ENCODE measurements at regions not wholly inside any gene's neighbourhood (a gene's known extent, or its start where the extent isn't known, plus 50 kb on each side); places are given as distances from the start of the nearest gene placed in this dataset.

DNA sequence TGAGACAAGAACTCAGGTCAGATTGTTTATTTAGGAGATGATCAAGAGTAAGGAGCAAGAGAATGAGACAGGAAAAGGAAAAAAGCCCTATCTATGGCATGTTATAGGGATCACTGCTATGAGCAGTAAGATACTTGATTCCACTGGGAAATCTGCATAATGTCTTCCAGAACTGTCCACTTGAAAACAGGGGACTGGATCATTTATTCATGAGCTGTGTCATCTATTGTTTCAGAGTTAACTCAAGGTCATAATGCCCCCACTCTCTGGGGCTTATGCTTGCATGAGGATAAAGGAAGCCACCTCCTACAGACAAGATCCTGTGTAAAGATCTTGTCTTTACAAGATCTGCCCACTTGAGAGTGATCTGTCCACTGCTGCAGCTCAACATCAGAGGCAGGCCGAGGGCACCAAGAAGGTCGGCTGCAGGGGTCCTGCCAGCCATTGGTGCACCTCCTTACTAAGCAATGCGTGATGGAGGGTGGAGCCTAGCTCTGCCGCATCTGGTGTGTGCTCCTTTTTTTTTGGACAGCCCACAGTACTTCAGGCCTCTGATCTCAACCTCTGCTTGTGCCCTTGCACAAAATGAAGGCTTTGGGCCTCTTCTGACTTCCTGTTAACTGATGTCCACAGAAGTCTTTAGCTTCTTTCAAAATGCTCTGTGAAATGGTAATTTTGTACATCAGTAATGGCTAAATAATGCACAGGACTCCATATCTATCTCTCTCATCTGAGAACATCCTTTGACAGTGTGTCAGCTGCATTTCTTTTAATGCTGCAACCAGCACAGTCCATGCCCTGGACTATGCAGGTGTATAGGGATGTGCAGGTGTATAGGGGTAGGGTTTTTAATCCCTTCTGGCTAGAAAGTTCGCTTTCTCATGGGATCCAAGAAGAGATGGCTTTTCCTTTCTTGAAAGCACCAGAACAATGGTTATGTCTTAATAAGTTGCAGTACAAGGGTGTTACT, 95.9 kb upstream of the TRPC3 start:
- ATAC-seq (no peak), DNase-seq (no peak)
- Histone ChIP-seq H3K36me3 (no peaks in the 10 kb centered on the region), H3K4me3 (no peak overlapping the region), H3K9me3 (no peaks in the 10 kb centered on the region), H3K27ac (no peak overlapping the region), H3K27me3 (ENCODE audit: low read depth) (no peaks in the 10 kb centered on the region), H3K4me1 (no peaks in the 10 kb centered on the region)
- intact Hi-C loops (cut with DNase I) = no loop called here
- TF ChIP-seq, protein P1, sequence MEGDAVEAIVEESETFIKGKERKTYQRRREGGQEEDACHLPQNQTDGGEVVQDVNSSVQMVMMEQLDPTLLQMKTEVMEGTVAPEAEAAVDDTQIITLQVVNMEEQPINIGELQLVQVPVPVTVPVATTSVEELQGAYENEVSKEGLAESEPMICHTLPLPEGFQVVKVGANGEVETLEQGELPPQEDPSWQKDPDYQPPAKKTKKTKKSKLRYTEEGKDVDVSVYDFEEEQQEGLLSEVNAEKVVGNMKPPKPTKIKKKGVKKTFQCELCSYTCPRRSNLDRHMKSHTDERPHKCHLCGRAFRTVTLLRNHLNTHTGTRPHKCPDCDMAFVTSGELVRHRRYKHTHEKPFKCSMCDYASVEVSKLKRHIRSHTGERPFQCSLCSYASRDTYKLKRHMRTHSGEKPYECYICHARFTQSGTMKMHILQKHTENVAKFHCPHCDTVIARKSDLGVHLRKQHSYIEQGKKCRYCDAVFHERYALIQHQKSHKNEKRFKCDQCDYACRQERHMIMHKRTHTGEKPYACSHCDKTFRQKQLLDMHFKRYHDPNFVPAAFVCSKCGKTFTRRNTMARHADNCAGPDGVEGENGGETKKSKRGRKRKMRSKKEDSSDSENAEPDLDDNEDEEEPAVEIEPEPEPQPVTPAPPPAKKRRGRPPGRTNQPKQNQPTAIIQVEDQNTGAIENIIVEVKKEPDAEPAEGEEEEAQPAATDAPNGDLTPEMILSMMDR (IDR thresholded peaks at IDR 0.05) = no peak

DNA sequence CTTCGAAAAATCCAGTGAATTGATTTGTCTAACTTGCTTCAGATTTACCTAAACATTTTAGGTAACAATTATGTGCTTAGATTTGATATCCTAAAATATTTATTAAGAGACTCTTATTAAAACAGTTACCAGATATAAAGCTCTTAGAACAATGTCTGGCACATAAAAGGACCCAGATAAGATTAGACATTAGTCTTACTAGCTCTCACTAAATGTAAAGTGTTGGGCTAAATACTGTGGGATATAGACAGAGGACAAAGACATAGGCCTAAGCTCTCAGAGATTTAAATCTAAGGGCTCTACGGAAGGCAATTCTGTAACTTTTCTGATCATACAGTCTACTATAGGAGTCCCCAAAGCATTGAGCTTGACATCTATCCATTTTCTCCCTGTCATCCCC, 94.4 kb upstream of the TRPC3 start:
- ATAC-seq (no peak), DNase-seq (no peak)
- no peak overlapping the region for H3K4me3 ChIP-seq
- H3K9me3 ChIP-seq = no peaks in the 10 kb centered on the region
- no peak overlapping the region for H3K27ac ChIP-seq
- TF ChIP-seq, protein P1 (IDR thresholded peaks at IDR 0.05) = no peak
- intact Hi-C loops (cut with DNase I) = no loop called here
- H3K36me3 ChIP-seq = no peaks in the 10 kb centered on the region
- no peaks in the 10 kb centered on the region for H3K4me1 ChIP-seq
- H3K27me3 ChIP-seq (ENCODE audit: low read depth) = no peaks in the 10 kb centered on the region

DNA sequence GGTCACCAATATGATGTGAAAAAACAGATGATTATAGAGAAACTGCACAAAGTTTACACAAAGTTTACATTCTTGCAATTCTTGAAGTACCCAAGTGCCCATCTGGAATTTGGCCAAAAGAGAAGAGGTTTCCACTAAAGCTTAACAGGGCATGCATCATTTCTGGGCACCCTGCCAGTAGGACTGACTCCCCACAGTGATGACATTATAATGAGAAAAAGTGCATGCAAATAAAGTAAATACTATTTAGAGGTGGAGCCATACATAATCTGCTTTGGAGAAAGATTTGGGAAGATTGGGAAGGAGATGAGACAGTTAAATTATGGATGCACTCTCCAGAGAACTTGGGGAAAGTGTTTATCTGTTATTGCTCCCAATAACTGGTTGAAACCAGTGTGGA, 93.7 kb upstream of the TRPC3 start:
- Histone ChIP-seq H3K27me3 (ENCODE audit: low read depth) (no peaks in the 10 kb centered on the region), H3K9me3 (no peaks in the 10 kb centered on the region), H3K36me3 (no peaks in the 10 kb centered on the region), H3K27ac (no peak overlapping the region), H3K4me3 (no peak overlapping the region), H3K4me1 (no peaks in the 10 kb centered on the region)
- ATAC-seq (peak; percentile 60 to 78), DNase-seq (peak; percentile 71)
- TF ChIP-seq, protein P1 (IDR thresholded peaks at IDR 0.05) = no peak
- intact Hi-C loops (cut with DNase I) = no loop called here

DNA sequence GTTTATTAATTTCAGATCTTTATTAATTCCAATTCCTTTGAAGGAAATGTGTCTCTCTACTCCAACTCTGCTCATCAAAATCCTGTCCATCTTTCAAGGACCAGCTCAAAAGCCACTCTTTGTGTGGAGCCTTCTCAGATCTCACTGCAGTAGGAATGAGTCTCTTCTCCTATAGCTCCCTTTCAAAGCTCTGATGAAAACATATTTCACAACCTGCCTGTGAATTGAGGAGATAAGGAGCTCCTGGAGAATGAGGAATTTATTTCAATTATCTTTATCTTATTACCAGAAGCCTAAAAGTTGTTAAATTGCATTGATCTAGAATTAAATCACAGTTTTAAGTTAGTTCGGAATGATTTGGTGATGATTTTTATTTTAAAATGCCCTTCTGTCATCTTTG, 92.6 kb upstream of the TRPC3 start:
- DNase-seq (no peak), ATAC-seq (no peak)
- Histone ChIP-seq H3K27ac (no peak overlapping the region), H3K27me3 (ENCODE audit: low read depth) (no peaks in the 10 kb centered on the region), H3K9me3 (no peaks in the 10 kb centered on the region), H3K4me1 (no peaks in the 10 kb centered on the region), H3K36me3 (no peaks in the 10 kb centered on the region), H3K4me3 (no peak overlapping the region)
- TF ChIP-seq, protein P1 (IDR thresholded peaks at IDR 0.05) = no peak
- intact Hi-C loops (cut with DNase I) = no loop called here

DNA sequence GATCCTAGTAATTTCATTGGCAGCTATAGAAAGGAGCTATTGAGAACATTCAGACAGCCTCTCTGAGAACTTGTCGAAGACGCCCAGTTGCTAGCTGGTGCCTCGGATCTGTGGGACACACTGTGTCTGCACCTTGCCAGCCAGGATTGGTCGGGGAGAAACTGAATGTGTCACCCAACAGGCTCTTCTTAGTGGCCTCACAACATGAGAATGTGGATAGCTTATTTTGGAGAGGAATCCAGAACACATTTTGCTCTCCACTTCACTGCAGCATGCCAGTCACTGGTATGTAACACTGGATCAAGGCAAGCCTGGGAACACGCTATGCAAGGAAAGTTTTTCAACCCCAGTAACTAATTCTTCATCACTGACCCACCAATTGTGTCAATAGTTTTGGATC, 89.5 kb upstream of the TRPC3 start:
- no peak overlapping the region for H3K4me3 ChIP-seq
- no peaks in the 10 kb centered on the region for H3K9me3 ChIP-seq
- no peaks in the 10 kb centered on the region for H3K27me3 ChIP-seq (ENCODE audit: low read depth)
- no peaks in the 10 kb centered on the region for H3K4me1 ChIP-seq
- ATAC-seq = peak in 1 of 2 donors; percentile 71
- TF ChIP-seq, protein P1 (IDR thresholded peaks at IDR 0.05) = no peak
- H3K27ac ChIP-seq = no peak overlapping the region
- intact Hi-C loops (cut with DNase I) = no loop called here
- DNase-seq = no peak
- H3K36me3 ChIP-seq = no peaks in the 10 kb centered on the region
